Kidney epithelial cell (primary cell): ENCODE measurements at regions not wholly inside any gene's neighbourhood (a gene's known extent, or its start where the extent isn't known, plus 50 kb on each side); places are given as distances from the start of the nearest gene placed in this dataset.

Experiments
- DNase-seq: peaks from one replicate; pipeline ENCODE4 v3.0.0-alpha.2; 2010; ENCODE audit warnings: low read depth
- H3K27me3 ChIP-seq: 2 replicates; pipeline ENCODE4 v1.6.0; 2011; ENCODE audit warnings: low read length; ENCODE audit not compliant: control insufficient read depth, insufficient read depth
- H3K36me3 ChIP-seq: 2 replicates; pipeline ENCODE4 v1.5.1; 2011; ENCODE audit warnings: low read length; ENCODE audit not compliant: control insufficient read depth, insufficient read depth
- H3K4me3 ChIP-seq: 2 replicates; pipeline ENCODE4 v1.5.1; 2011; ENCODE audit warnings: low read depth, mild to moderate bottlenecking, control low read depth, low read length
- TF ChIP-seq, protein P1 (sequence below): IDR thresholded peaks from 2 replicates; pipeline ENCODE4 v1.5.1; 2011; ENCODE audit warnings: mild to moderate bottlenecking, moderate library complexity, low read length, control low read depth, inconsistent platforms; ENCODE audit not compliant: insufficient read depth, poor library complexity, severe bottlenecking

DNA sequence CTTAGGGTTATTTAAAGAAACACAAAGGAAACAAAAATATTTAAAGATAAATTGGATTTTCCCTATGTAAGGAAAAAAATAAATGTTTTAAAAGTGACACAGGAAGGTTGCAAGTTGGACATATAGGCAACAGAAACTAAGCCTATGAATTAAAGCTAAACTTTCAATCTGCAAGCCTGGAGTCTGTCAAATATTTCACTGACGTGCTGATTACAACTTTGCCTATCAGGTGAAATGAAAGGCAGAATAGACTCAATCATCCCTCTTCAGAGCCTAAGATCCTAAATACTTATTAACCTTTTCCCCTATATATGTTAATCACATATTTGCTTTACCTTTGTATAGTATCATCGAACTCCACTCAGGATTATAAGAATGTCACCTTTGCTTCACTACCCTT, 1068.0 kb upstream of the ALCAM start:
- no peaks in the 10 kb centered on the region for H3K27me3 ChIP-seq
- H3K4me3 ChIP-seq: no peak overlapping the region
- no peak for DNase-seq
- TF ChIP-seq, protein P1, sequence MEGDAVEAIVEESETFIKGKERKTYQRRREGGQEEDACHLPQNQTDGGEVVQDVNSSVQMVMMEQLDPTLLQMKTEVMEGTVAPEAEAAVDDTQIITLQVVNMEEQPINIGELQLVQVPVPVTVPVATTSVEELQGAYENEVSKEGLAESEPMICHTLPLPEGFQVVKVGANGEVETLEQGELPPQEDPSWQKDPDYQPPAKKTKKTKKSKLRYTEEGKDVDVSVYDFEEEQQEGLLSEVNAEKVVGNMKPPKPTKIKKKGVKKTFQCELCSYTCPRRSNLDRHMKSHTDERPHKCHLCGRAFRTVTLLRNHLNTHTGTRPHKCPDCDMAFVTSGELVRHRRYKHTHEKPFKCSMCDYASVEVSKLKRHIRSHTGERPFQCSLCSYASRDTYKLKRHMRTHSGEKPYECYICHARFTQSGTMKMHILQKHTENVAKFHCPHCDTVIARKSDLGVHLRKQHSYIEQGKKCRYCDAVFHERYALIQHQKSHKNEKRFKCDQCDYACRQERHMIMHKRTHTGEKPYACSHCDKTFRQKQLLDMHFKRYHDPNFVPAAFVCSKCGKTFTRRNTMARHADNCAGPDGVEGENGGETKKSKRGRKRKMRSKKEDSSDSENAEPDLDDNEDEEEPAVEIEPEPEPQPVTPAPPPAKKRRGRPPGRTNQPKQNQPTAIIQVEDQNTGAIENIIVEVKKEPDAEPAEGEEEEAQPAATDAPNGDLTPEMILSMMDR: no peak
- H3K36me3 ChIP-seq: no peaks in the 10 kb centered on the region

DNA sequence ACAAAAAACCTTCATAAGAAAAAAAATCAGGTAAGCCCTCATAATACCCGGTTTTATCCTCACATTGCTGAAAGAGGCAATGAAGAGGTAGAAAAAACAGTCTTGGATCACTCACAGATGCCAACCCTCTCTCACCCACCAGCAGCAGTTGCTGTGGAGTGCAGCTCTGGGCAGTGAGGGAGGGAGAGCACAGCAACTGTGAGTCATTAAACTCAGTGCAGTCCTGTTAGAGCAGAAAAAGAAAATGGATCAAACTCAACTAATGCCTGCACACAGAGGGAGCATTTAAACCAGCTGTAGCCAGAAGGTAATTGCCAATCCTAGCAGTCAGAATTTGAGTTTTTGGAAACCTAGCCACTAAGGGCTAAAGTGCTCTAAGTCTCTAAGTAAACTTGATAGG, 1050.6 kb upstream of the ALCAM start:
- TF ChIP-seq, protein P1: no peak
- Histone ChIP-seq H3K27me3 (no peaks in the 10 kb centered on the region), H3K4me3 (no peak overlapping the region), H3K36me3 (no peaks in the 10 kb centered on the region)
- no peak for DNase-seq

DNA sequence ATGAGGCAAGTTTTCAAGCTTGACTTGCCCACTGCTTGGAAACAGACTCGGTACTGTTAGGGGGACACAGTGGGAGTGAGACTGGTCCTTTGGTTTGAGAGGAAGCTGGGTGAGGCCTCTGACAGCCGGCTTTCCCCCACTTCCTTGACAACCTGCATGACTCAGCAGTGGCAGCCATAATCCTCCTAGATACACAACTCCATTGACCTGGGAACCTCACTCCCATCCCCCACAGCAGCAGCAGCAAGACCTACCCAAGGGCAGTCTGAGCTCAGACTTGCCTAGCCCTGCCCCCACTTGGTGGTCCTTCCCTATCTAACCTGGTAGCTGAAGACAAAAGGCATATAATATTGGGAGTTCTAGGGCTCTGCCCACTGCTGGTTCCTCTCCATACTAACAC, 1043.5 kb upstream of the ALCAM start:
- TF ChIP-seq, protein P1: no peak
- Histone ChIP-seq H3K36me3 (no peaks in the 10 kb centered on the region), H3K27me3 (no peaks in the 10 kb centered on the region), H3K4me3 (no peak overlapping the region)
- no peak for DNase-seq

DNA sequence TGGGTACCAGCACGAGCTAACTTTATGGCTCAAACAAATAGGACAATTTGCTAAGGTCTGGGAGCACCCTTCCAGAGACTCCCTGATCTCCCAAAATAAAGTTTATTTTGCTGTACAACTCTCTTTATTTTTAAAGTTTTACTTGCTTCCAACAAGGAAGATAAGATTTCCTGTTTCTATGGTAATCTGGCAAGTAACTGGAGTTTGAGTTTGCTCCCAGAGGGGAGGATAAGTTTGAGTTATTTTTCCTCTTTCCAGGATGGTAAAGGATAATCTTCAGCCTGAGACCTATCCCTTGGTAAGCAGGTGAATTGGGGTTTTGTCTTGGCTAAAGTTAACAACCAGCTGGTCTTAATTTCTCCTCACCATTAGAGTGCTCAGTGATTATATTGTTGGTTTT, 1019.4 kb upstream of the ALCAM start:
- TF ChIP-seq, protein P1: no peak
- no peak for DNase-seq
- H3K36me3 ChIP-seq: no peaks in the 10 kb centered on the region
- no peaks in the 10 kb centered on the region for H3K27me3 ChIP-seq
- no peak overlapping the region for H3K4me3 ChIP-seq

DNA sequence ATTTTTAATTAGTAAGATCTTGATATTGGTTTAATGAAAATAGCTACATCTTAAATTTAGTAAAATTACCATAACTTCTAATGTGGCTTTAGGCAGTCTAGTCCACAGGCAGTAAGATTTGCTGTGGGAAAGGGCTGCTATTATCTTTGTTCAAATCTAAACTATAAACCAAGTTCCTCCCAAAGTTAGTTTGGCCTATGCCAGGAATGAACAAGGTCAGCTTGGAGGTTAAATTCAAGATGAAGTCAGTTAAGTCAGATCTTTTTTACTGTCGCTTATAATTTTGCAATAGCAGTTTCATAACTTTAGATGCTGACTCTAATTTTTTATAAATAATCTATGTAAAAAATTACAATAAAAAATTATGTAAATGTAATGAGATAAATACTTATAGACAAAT, 1016.9 kb upstream of the ALCAM start:
- no peak for DNase-seq
- Histone ChIP-seq H3K36me3 (no peaks in the 10 kb centered on the region), H3K4me3 (no peak overlapping the region), H3K27me3 (no peaks in the 10 kb centered on the region)
- TF ChIP-seq, protein P1: no peak

DNA sequence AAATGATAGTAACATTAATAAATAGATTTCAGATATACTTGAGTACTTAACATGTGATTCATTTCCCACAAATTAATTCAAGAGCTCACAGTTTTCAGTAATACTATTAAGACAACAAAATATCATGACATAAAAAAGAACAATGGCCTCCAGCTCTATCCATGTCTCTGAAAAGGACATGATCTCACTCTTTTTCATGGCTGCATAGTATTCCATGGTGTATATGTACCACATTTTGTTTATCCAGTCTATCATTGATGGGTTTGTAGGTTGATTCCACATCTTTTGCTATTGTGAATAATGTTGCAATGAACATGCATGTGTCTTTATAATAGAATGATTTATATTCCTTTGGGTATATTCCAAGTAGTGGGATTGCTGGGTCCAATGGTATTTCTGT, 1012.8 kb upstream of the ALCAM start:
- H3K4me3 ChIP-seq: no peak overlapping the region
- DNase-seq: no peak
- no peaks in the 10 kb centered on the region for H3K36me3 ChIP-seq
- TF ChIP-seq, protein P1: no peak
- no peaks in the 10 kb centered on the region for H3K27me3 ChIP-seq
